ENCODE measurements at regions not wholly inside any gene's neighbourhood (a gene's known extent, or its start where the extent isn't known, plus 50 kb on each side); places are given as distances from the start of the nearest gene placed in this dataset.

DNA sequence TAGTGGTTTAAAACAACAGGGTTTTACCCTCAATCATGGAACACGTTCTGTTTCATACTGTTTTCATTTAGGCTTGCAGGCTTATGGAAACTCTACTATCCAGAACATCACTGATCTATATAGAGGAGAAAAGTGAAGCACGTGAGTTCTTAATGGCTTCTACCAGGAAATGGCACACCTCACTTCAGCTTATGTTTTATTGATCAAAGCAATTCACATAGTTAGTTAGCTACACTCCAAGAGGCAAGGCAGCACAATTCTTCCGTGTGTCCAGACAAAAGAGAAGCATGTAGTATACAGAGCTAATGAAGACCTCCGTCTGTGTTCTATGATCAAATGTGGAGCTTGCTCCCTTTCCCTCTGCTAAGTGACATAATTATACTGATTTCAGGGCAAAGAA lies 353.3 kb upstream of the CD180 start:
- H3K9me3 ChIP-seq (ENCODE audit: control insufficient read depth in 4 of 4, low read length in 3 of 4) = no peaks in the 10 kb centered on the region
- H3K4me1 ChIP-seq (ENCODE audit: control insufficient read depth in 4 of 4, insufficient read depth in 4 of 4, low read length in 3 of 4) = peaks cover 0 to 19% (median 13%) of the 10 kb centered on the region in 4 donors
- H3K36me3 ChIP-seq (ENCODE audit: control insufficient read depth in 4 of 4, insufficient read depth in 3 of 4, low read depth in 1 of 4, low read length in 3 of 4) = no peaks in the 10 kb centered on the region
- H3K9ac ChIP-seq (ENCODE audit: low read depth in 1 of 2, low read length in 2 of 2) = no peak overlapping the region
- DNase-seq (ENCODE audit: low spot score) = no peak
- no peaks in the 10 kb centered on the region for H3K27me3 ChIP-seq (ENCODE audit: control insufficient read depth in 4 of 4, insufficient read depth in 4 of 4, low read length in 3 of 4)
- TF ChIP-seq ZBTB33 (IDR thresholded peaks at IDR 0.05) (no peak), ATF3 (IDR thresholded peaks at IDR 0.05) (no peak), YY1 (IDR thresholded peaks at IDR 0.05) (no peak), RAD21 (IDR thresholded peaks at IDR 0.05) (no peak), FOXA1 (IDR thresholded peaks at IDR 0.05) (no peak)
- TF ChIP-seq, protein P1, sequence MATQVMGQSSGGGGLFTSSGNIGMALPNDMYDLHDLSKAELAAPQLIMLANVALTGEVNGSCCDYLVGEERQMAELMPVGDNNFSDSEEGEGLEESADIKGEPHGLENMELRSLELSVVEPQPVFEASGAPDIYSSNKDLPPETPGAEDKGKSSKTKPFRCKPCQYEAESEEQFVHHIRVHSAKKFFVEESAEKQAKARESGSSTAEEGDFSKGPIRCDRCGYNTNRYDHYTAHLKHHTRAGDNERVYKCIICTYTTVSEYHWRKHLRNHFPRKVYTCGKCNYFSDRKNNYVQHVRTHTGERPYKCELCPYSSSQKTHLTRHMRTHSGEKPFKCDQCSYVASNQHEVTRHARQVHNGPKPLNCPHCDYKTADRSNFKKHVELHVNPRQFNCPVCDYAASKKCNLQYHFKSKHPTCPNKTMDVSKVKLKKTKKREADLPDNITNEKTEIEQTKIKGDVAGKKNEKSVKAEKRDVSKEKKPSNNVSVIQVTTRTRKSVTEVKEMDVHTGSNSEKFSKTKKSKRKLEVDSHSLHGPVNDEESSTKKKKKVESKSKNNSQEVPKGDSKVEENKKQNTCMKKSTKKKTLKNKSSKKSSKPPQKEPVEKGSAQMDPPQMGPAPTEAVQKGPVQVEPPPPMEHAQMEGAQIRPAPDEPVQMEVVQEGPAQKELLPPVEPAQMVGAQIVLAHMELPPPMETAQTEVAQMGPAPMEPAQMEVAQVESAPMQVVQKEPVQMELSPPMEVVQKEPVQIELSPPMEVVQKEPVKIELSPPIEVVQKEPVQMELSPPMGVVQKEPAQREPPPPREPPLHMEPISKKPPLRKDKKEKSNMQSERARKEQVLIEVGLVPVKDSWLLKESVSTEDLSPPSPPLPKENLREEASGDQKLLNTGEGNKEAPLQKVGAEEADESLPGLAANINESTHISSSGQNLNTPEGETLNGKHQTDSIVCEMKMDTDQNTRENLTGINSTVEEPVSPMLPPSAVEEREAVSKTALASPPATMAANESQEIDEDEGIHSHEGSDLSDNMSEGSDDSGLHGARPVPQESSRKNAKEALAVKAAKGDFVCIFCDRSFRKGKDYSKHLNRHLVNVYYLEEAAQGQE (IDR thresholded peaks at IDR 0.05) = no peak
- H3K27ac ChIP-seq (ENCODE audit: low read depth in 1 of 2, low read length in 2 of 2) = no peak overlapping the region
- H3K4me3 ChIP-seq (ENCODE audit: low read depth in 1 of 3, low read length in 3 of 3) = no peak overlapping the region
- 93% methylated on average over 4 of the region's 4 CpGs for WGBS

- H3K27me3 ChIP-seq (ENCODE audit: control insufficient read depth in 4 of 4, insufficient read depth in 4 of 4, low read length in 3 of 4) = no peaks in the 10 kb centered on the region
- H3K4me1 ChIP-seq (ENCODE audit: control insufficient read depth in 4 of 4, insufficient read depth in 4 of 4, low read length in 3 of 4) = peaks cover 0 to 19% (median 13%) of the 10 kb centered on the region in 4 donors
- no peaks in the 10 kb centered on the region for H3K9me3 ChIP-seq (ENCODE audit: control insufficient read depth in 4 of 4, low read length in 3 of 4)
- TF ChIP-seq SP1 (IDR thresholded peaks at IDR 0.05) (no peak), RXRA (IDR thresholded peaks at IDR 0.05) (peak; percentile 67 to 86), HNF4A (conservative IDR thresholded peaks at IDR 0.05) (peak; percentile 2 to 83), YY1 (IDR thresholded peaks at IDR 0.05) (peak; percentile 37), TAF1 (conservative IDR thresholded peaks at IDR 0.05) (no peak), EGR1 (IDR thresholded peaks at IDR 0.05; ENCODE audit: low read depth in 2 of 2) (no peak), JUND (IDR thresholded peaks at IDR 0.05) (peak; percentile 5 to 73), RAD21 (IDR thresholded peaks at IDR 0.05) (peak; percentile 42 to 51), FOXA2 (IDR thresholded peaks at IDR 0.05) (peak; percentile 18), NR2F2 (IDR thresholded peaks at IDR 0.05) (no peak)
- TF ChIP-seq, protein P2, sequence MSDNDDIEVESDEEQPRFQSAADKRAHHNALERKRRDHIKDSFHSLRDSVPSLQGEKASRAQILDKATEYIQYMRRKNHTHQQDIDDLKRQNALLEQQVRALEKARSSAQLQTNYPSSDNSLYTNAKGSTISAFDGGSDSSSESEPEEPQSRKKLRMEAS (IDR thresholded peaks at IDR 0.05) = peak; percentile 52
- H3K9ac ChIP-seq (ENCODE audit: low read depth in 1 of 2, low read length in 2 of 2) = no peak overlapping the region
- no peaks in the 10 kb centered on the region for H3K36me3 ChIP-seq (ENCODE audit: control insufficient read depth in 4 of 4, insufficient read depth in 3 of 4, low read depth in 1 of 4, low read length in 3 of 4)
- whole genome bisulfite sequencing = 52% methylated on average over 3 of the region's 3 CpGs
- H3K4me3 ChIP-seq (ENCODE audit: low read depth in 1 of 3, low read length in 3 of 3) = peak overlapping the region in 2 of 3 donors; percentile 1 to 45
- DNase-seq (ENCODE audit: low spot score) = no peak
- H3K27ac ChIP-seq (ENCODE audit: low read depth in 1 of 2, low read length in 2 of 2) = peak overlapping the region; percentile 70 to 76
These were observed 352.7 kb upstream of the CD180 start for GRCh38 chr5:67549296-67549618.

Data from liver (tissue), 7 donors.